Suppressor macrophage treated with lipopolysaccharide for 4 hours (primary cell): ENCODE measurements at regions not wholly inside any gene's neighbourhood (a gene's known extent, or its start where the extent isn't known, plus 50 kb on each side); places are given as distances from the start of the nearest gene placed in this dataset.
"Not testable (repeated sequence)": the region's sequence is repeated elsewhere in the genome, so short reads cannot be mapped to it uniquely, and the experiment has no call there.

Experiments used
- DNase-seq: peaks from one replicate; pipeline ENCODE4 v3.0.0-alpha.2; 2020

DNA sequence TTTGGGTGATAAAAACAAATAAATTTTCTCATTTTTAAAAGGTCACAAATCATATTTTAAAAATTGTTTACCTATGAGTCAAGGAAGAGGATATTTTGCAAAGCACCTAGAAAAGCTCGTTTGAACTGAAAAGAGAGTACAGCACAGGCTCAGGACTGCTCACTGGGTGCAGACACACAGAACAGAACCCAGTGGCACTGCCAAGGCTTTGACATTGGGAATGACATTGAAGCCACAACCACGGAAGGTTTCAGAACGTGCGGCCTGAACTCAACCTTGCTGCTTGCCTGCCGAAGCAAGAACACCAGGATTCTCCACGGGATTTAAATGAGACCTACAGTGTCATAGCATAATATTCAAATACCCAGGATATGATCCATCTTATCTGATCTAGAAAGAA lies 597.1 kb upstream of the B3GAT1 start:
- DNase-seq = no peak

DNA sequence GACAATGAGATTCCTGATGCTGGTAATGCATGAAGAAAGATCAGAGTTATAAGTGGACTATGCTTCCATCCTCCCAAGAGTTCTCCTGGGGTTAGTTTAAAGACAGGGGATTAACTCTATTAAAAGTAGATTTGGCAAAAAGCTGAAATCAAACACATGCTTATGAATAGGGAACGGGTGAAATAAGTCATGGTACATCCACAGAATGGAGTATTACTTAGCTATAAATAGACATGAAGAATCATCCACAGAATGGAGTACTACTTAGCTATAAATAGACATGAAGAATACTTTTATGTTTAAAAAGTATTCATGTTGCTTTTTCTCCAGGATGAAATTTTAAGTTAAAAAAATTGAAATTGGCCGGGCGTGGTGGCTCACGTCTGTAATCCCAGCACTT lies 596.4 kb upstream of the B3GAT1 start:
- no peak for DNase-seq

DNA sequence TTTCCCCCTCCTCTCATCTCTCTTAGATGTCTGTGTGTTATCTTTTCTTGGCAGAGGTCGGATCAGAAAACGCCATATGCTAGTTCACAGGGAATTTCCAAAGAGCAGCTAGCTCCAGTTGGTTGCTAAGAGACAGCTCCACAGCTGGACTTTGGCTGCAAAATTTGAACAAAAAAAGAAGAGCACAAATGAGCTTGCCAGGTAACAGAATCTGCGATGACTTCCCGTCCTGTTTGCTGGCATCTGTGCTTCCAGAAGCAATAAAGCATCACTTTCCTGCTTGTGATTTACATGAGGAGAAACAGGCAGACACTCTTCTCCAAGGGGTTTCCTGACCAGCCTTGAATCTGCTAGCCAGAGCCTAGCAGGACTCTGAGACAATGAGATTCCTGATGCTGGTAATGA lies 596.0 kb upstream of the B3GAT1 start:
- DNase-seq = no peak

DNA sequence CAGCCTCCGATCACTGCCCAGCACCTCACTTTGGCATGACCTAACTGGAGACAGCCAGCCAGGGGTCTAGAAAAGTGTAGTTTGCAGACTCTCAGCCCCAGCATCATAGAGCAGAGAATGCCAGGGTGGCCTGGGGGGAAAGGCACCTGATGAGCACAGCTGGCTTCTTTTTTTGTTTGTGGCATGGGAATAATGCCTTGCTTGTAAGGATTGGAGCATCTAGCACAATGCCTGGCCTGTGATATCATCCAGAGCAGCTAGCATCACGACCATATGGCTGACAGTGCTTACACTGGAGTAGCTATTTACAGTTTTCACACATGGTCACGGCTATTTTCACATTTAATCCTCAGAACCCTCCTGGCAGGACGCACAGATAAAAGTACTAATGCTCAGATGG lies 594.8 kb upstream of the B3GAT1 start:
- DNase-seq = no peak

- no peak for DNase-seq
These were observed 592.5 kb upstream of the B3GAT1 start for GRCh38 chr11:135004495-135004894.

DNA sequence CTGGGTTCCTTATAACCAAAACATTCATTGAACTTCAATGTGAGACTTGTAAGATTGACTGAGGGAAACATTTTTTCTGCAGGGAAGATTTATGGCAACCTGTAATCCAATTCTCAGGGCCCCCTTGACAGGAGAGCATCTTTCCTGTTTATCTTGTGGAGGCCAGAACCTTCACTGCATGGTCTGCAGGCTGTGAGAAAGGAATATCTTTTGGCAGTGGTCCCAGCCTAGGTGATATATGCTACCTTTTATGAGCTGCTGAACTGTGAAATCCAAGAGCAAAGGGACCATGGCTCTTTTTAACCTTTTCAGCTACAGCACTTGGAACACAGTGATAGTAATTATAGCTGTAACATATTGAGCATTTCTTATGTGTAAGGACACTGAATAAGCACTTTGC lies 590.2 kb upstream of the B3GAT1 start:
- no peak for DNase-seq

GRCh38 chr11:135001581-135001980 lies 589.5 kb upstream of the B3GAT1 start:
- DNase-seq = no peak

DNA sequence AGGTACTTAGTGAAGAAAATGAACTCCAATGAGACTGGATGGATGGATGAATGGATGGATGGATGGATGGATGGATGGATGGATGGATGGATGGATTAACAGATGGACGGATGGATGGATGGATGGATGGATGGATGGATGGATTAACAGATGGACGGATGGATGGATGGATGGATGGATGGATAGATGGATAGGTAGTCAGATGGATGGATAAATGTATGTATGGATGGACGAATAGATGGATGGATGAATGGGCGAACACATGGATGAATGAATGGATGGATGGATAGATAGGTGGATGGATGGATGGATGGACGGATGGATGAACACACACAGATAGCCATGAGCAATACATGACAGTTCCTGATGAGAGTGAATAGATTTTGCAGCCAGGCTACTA lies 589.0 kb upstream of the B3GAT1 start:
- DNase-seq = not testable (repeated sequence)

DNA sequence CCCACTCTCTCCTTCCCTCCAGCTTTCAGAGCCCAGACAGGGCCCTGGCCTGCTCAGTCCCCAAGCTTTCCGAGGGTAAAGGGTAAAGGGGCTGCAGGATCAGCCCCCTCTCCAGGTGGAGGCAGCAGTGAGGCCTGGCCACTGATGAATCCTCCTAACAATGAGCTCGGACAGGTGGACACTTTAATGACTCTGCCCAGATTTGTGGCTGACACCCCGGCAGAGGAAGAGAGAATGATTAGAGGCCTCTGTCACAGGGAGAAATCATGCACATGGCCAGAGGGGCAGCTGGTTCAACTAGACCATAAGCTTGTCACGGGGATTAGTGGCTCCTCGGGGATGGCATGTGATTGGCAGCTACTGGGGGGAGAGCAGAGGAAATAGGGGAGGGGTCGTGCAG lies 587.5 kb upstream of the B3GAT1 start:
- no peak for DNase-seq

GRCh38 chr11:134997652-134998320 lies 585.7 kb upstream of the B3GAT1 start:
- no peak for DNase-seq

- DNase-seq = no peak
These were observed 583.7 kb upstream of the B3GAT1 start for GRCh38 chr11:134995741-134996140.

DNA sequence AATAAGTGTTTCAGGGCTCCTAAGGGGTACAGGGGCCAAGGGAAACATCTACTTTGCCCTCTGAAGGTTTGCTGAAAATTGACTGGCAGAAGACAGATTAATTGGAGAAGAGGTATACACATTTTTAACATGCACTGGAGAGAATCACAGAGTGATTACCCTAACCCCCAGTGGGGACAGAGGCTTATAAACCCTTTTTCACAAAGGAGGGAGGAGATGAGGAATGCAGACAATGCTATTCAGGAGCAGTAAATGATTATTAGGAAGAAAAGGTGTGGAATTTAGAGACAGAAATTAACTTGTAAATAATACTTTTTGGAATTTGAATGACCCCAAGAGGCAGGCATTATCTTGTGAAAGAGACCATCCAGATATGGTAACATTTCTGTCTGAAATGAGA lies 582.4 kb upstream of the B3GAT1 start:
- no peak for DNase-seq

DNA sequence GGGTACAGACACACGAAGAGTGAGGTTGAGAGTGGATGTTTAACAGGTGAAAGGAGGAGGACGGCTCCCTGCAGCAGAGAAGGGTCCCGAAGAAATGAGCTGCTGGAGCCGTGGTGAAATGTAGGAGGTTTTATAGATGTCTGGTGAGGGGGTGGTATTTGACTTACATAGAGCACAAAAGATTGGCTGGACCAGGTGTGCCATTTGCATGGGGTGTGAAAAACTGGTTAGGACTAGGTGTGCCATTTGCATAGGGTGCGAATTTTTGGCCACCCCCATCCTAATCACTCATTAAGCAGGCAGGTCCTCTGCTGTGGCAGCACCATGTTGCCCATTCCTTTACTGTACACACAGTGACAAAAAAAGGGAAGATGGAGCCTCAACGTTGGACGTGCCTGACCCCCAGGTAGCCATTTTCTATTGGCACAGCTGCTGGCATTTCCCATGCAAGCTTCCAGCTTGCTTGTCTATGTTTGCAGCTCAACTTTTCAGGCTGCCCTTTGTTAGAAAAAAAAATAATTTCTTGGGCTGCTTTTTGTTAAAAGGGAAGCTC lies 581.7 kb upstream of the B3GAT1 start:
- DNase-seq = no peak

GRCh38 chr11:134992981-134993380 lies 580.9 kb upstream of the B3GAT1 start:
- DNase-seq = no peak

DNA sequence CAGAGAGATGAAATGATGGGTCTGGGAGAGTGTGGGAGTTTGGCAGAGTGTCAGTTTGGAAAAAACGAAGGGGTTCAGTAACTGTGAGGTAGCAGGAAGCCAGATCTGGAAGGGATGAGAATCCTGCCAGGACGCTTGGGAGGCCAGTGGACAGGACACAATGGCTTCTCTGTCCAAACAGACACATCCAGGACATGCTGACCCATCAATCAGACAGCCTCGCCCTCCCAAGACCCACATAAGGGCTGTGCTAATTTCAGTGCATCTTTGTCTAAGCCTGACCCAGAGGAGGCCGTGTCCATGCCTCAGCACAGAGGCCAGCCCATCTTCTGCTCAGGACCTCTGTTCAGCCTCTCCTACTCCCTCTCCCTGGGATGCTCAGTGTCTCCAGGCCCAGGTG lies 576.5 kb upstream of the B3GAT1 start:
- no peak for DNase-seq

- no peak for DNase-seq
These were observed 575.8 kb upstream of the B3GAT1 start for GRCh38 chr11:134987822-134988221.

GRCh38 chr11:134987223-134987768 lies 575.3 kb upstream of the B3GAT1 start:
- no peak for DNase-seq

DNA sequence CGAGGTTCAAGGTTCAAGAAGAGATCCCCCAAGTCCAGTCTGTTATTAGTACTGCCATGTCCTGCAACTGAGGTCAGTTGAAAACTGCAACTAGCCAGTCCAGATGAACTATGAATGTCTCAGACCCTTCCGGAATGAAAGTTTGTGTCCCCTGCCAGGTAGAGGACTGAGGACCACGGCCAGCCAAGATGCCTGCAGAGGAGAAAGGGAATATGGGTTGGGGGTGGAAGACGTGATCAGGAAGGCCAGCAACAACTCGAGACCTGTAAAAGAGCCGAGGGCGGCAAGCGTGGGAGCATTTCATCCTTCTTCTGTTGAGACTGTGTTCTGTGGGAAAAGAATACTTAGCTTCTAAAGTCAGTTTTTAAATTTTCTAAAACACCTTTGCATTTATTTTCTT lies 572.4 kb upstream of the B3GAT1 start:
- no peak for DNase-seq

DNA sequence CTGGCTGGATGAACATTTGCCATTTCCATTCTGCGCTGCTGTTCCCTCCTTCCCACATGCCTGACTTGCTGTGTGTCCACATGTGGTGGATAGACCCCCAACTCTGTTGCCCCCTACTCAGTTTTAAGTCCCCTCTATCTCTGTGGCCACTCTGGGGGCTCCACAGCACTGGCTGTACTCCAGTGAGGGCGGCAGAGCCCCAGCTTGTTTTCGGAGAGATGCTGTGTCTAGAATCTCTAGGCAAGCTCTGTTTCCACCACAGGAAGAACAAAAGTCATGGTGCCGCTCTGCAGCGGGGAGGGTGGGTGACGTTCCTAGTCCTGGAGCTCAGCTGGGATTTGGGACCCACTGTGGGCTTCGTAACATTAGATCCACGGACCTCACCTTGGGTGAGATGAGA lies 570.4 kb upstream of the B3GAT1 start:
- not testable (repeated sequence) for DNase-seq

GRCh38 chr11:134981835-134982234 lies 569.8 kb upstream of the B3GAT1 start:
- DNase-seq = no peak

DNA sequence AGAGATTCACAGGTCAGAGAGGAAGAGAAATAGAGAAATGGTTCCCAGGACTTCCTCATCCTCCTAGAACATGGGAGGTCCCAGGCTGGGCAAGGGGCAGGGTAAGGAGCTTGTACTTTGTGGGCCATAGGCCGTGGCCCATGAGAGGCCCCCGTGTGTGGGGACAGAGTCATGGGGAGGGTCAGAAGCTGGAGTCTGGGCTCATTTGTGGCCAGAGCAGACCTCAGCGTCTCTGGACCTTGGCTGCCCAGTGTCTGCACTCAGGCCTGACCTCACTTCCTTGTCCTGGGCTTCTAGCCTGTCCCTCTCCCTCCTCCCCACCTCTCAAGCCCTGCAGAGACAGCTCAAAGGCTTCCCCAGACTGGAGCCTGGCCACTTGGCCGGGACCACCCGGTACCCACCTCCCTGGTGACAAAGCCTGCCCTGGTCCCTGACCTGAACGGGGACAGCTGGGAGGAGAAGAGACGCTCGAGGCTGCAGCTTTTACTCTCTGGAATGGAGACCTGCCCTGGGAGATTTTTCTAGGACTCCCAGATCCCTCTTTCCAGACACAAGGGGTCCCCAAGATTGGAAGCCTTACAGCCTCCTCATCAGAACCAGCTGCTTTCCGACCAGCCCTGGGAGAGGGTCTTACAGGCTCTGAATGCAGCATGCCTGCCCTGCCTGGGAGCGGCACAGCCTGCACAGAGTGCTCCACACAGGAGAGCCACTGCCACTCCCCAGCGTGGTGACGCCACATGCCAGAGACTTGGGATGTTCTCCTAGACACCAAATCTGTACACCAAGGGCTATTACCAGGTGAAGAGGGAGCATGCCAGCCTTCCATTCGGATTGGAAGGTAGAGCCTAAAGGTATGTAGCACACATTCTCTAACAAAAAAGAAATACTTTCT lies 569.0 kb upstream of the B3GAT1 start:
- no peak for DNase-seq

- DNase-seq = not testable (repeated sequence)
These were observed 567.0 kb upstream of the B3GAT1 start for GRCh38 chr11:134979089-134979457.

GRCh38 chr11:134978388-134979088 lies 566.5 kb upstream of the B3GAT1 start:
- DNase-seq = no peak
